ENCODE measurements at regions not wholly inside any gene's neighbourhood (a gene's known extent, or its start where the extent isn't known, plus 50 kb on each side); places are given as distances from the start of the nearest gene placed in this dataset.

GRCh38 chr14:22379727-22380126 lies 209.3 kb downstream of the DAD1 start:
- Histone ChIP-seq H3K9ac (replicated peaks in 1 of 4; ENCODE audit: extremely low read depth in 1 of 4, low read depth in 3 of 4, low read length in 3 of 4) (no peak overlapping the region), H4K8ac (ENCODE audit: extremely low read depth, insufficient read depth, low read length) (no peak overlapping the region), H3K56ac (replicated peaks; ENCODE audit: insufficient read length, low read depth, low read length) (no peak overlapping the region), H3K79me1 (ENCODE audit: low read depth, low read length) (no peaks in the 10 kb centered on the region), H3K4ac (replicated peaks; ENCODE audit: insufficient read length, low read depth, low read length) (no peak overlapping the region), H2BK120ac (replicated peaks; ENCODE audit: low read depth, low read length) (no peak overlapping the region), H3K27me3 (replicated peaks in 1 of 4; ENCODE audit: control insufficient read depth in 3 of 4, extremely low read depth in 1 of 4, insufficient read depth in 3 of 4, low read length in 3 of 4) (no peaks in the 10 kb centered on the region), H3K23me2 (ENCODE audit: low read depth, low read length) (no peaks in the 10 kb centered on the region), H2BK5ac (ENCODE audit: low read depth, low read length) (no peak overlapping the region), H3K27ac (ENCODE audit: low read depth, low read length) (no peak overlapping the region), H4K5ac (ENCODE audit: insufficient read length, low read depth, low read length) (no peak overlapping the region), H4K20me1 (replicated peaks in 1 of 2; ENCODE audit: control insufficient read depth in 1 of 2, insufficient read depth in 2 of 2, low read length in 2 of 2) (no peaks in the 10 kb centered on the region), H3K79me2 (ENCODE audit: control insufficient read depth in 1 of 2, insufficient read depth in 2 of 2, low read length in 2 of 2) (no peaks in the 10 kb centered on the region), H3K4me2 (ENCODE audit: insufficient read depth in 1 of 2, low read depth in 2 of 2, low read length in 2 of 2) (no peak overlapping the region), H2BK12ac (ENCODE audit: low read depth, low read length) (no peak overlapping the region), H3K36me3 (ENCODE audit: control insufficient read depth in 2 of 4, insufficient read depth in 4 of 4, low read length in 3 of 4) (no peaks in the 10 kb centered on the region), H3K14ac (ENCODE audit: insufficient read length) (no peak overlapping the region), H3K23ac (ENCODE audit: insufficient read length) (no peak overlapping the region), H2AK5ac (ENCODE audit: low read depth, low read length) (no peak overlapping the region), H3K9me3 (ENCODE audit: insufficient read depth in 2 of 2, low read depth in 1 of 2, low read length in 1 of 2) (no peaks in the 10 kb centered on the region), H3K18ac (ENCODE audit: extremely low read depth, low read length) (no peak overlapping the region), H2BK15ac (ENCODE audit: low read length) (no peak overlapping the region), H3K4me1 (replicated peaks in 1 of 4; ENCODE audit: control insufficient read depth in 3 of 4, insufficient read depth in 4 of 4, low read length in 3 of 4) (no peaks in the 10 kb centered on the region), H2BK20ac (ENCODE audit: low read length) (no peak overlapping the region), H4K91ac (replicated peaks; ENCODE audit: insufficient read length, low read length) (no peak overlapping the region), H3K4me3 (ENCODE audit: extremely low read depth in 1 of 4, insufficient read depth in 2 of 4, low read depth in 3 of 4, low read length in 4 of 4) (no peak overlapping the region), H2AFZ (ENCODE audit: low read length) (no peak overlapping the region)
- ChIA-PET CTCF (ENCODE audit: partially characterized antibody) (interaction anchor here (0.6 to 3.4 kb wide), 5 partner anchors 17 to 180 kb away, joined by 3 to 26 read pairs (median 3); no protein-coding TSS in a partner anchor), POLR2A (ENCODE audit: partially characterized antibody) (no interaction called here)
- FAIRE-seq (no peak), DNase-seq (ENCODE audit: low read depth in 1 of 2, low spot score in 2 of 2) (no peak)
- TF ChIP-seq MAX (IDR thresholded peaks at IDR 0.05) (no peak), TBP (IDR thresholded peaks at IDR 0.05; ENCODE audit: low read depth, low read length) (no peak), NRF1 (IDR thresholded peaks at IDR 0.05; ENCODE audit: low read depth, low read length) (no peak), POU5F1 (IDR thresholded peaks at IDR 0.05; ENCODE audit: low read depth, low read length) (no peak), ASH2L (IDR thresholded peaks at IDR 0.05; ENCODE audit: low read length) (no peak), SP4 (IDR thresholded peaks at IDR 0.05; ENCODE audit: low read length) (no peak), KDM1A (IDR thresholded peaks at IDR 0.05; ENCODE audit: borderline replicate concordance, low read length) (no peak), TAF1 (IDR thresholded peaks at IDR 0.05; ENCODE audit: low read depth, low read length) (no peak), BACH1 (IDR thresholded peaks at IDR 0.05; ENCODE audit: low read length) (no peak), SIN3A (conservative IDR thresholded peaks at IDR 0.05 in 1 of 2, IDR thresholded peaks at IDR 0.05 in 1 of 2; ENCODE audit: low read depth in 1 of 2, low read length in 2 of 2) (no peak), YY1 (IDR thresholded peaks at IDR 0.05; ENCODE audit: low read depth, low read length) (no peak), NANOG (IDR thresholded peaks at IDR 0.05; ENCODE audit: insufficient read depth, low read depth, low read length, poor library complexity, severe bottlenecking) (no peak), JUN (IDR thresholded peaks at IDR 0.05; ENCODE audit: low read depth, low read length) (no peak), RBBP5 (IDR thresholded peaks at IDR 0.05; ENCODE audit: borderline replicate concordance, low read depth, low read length) (no peak), JUND (IDR thresholded peaks at IDR 0.05; ENCODE audit: low read length) (no peak), BRCA1 (IDR thresholded peaks at IDR 0.05; ENCODE audit: low read depth, low read length) (no peak), SUZ12 (IDR thresholded peaks at IDR 0.05; ENCODE audit: low read length) (no peak)
